Left lobe of liver (tissue), 2 donors: ENCODE measurements at regions not wholly inside any gene's neighbourhood (a gene's known extent, or its start where the extent isn't known, plus 50 kb on each side); places are given as distances from the start of the nearest gene placed in this dataset.
"Not testable (repeated sequence)": the region's sequence is repeated elsewhere in the genome, so short reads cannot be mapped to it uniquely, and the experiment has no call there.

ENCODE experiments used
- ATAC-seq: fragments of 200-7000 bp; cut with Tn5 transposase; one replicate; pipeline ENCODE4 v1.9.1; 2020; ENCODE audit warnings: mild to moderate bottlenecking, moderate library complexity
- DNase-seq: peaks from one replicate; pipeline ENCODE4 v3.0.0-alpha.2; 2020; ENCODE audit warnings: low spot score
- donor health status: DM: no; HTN: no; CAD: no; lungs with moderate emphysema.
- donor health status: DM: no; HTN: yes; CAD: no.

GRCh38 chr1:106290805-106291501 lies 765.5 kb upstream of the PRMT6 start:
- DNase-seq (no peak), ATAC-seq (no peak)

- no peak for DNase-seq
- no peak for ATAC-seq
These were observed 764.3 kb upstream of the PRMT6 start for GRCh38 chr1:106292130-106292529.

- DNase-seq (no peak), ATAC-seq (no peak)
These were observed 760.0 kb upstream of the PRMT6 start for GRCh38 chr1:106296431-106296830.

GRCh38 chr1:106304106-106304505 lies 752.4 kb upstream of the PRMT6 start:
- ATAC-seq (no peak), DNase-seq (no peak)

GRCh38 chr1:106319612-106320011 lies 736.9 kb upstream of the PRMT6 start:
- DNase-seq (no peak), ATAC-seq (no peak)

- ATAC-seq (no peak), DNase-seq (no peak)
These were observed 730.9 kb upstream of the PRMT6 start for GRCh38 chr1:106325600-106325999.

- ATAC-seq = no peak
- DNase-seq = no peak
These were observed 712.0 kb upstream of the PRMT6 start for GRCh38 chr1:106344494-106344893.

- ATAC-seq (no peak), DNase-seq (no peak)
These were observed 696.2 kb upstream of the PRMT6 start for GRCh38 chr1:106360252-106360651.

GRCh38 chr1:106366627-106367319 lies 689.7 kb upstream of the PRMT6 start:
- no peak for ATAC-seq
- no peak for DNase-seq

- ATAC-seq (no peak), DNase-seq (no peak)
These were observed 678.2 kb upstream of the PRMT6 start for GRCh38 chr1:106378261-106378660.

- ATAC-seq (no peak), DNase-seq (no peak)
These were observed 675.7 kb upstream of the PRMT6 start for GRCh38 chr1:106380772-106381171.

- ATAC-seq, DNase-seq: not testable (repeated sequence)
These were observed 667.3 kb upstream of the PRMT6 start for GRCh38 chr1:106389160-106389559.

- ATAC-seq = no peak
These were observed 663.4 kb upstream of the PRMT6 start for GRCh38 chr1:106393046-106393445.

GRCh38 chr1:106396020-106396419 lies 660.5 kb upstream of the PRMT6 start:
- no peak for DNase-seq
- ATAC-seq = no peak

More at GRCh38 chr1:106393046-106393445, 663.4 kb upstream of the PRMT6 start:
- no peak for DNase-seq

- DNase-seq (no peak), ATAC-seq (no peak)
These were observed 658.1 kb upstream of the PRMT6 start for GRCh38 chr1:106398391-106398790.

- ATAC-seq (no peak), DNase-seq (no peak)
These were observed 650.4 kb upstream of the PRMT6 start for GRCh38 chr1:106406114-106406513.

- DNase-seq, ATAC-seq: not testable (repeated sequence)
These were observed 644.2 kb upstream of the PRMT6 start for GRCh38 chr1:106412321-106412720.

GRCh38 chr1:106435269-106435668 lies 621.2 kb upstream of the PRMT6 start:
- ATAC-seq (no peak), DNase-seq (no peak)

GRCh38 chr1:106439475-106439874 lies 617.0 kb upstream of the PRMT6 start:
- DNase-seq (no peak), ATAC-seq (no peak)

GRCh38 chr1:106447466-106447865 lies 609.0 kb upstream of the PRMT6 start:
- no peak for ATAC-seq
- DNase-seq = no peak

- ATAC-seq = no peak
- DNase-seq = no peak
These were observed 599.6 kb upstream of the PRMT6 start for GRCh38 chr1:106456832-106457231.

GRCh38 chr1:106457368-106457767 lies 599.1 kb upstream of the PRMT6 start:
- DNase-seq (no peak), ATAC-seq (no peak)

- ATAC-seq (no peak), DNase-seq (no peak)
These were observed 597.6 kb upstream of the PRMT6 start for GRCh38 chr1:106458866-106459265.
